ENCODE measurements at regions not wholly inside any gene's neighbourhood (a gene's known extent, or its start where the extent isn't known, plus 50 kb on each side); places are given as distances from the start of the nearest gene placed in this dataset.

GRCh38 chr13:40271931-40272775 lies 394.3 kb downstream of the FOXO1 start:
- peak; percentile 62 for DNase-seq

GRCh38 chr13:40272776-40273139 lies 393.7 kb downstream of the FOXO1 start:
- DNase-seq, result no peak

GRCh38 chr13:40273253-40274025 lies 393.0 kb downstream of the FOXO1 start:
- DNase-seq, result no peak

- DNase-seq, result no peak
These were observed 392.3 kb downstream of the FOXO1 start for GRCh38 chr13:40274103-40274502.

GRCh38 chr13:40275155-40275554 lies 391.3 kb downstream of the FOXO1 start:
- no peak for DNase-seq

- DNase-seq, result no peak
These were observed 390.8 kb downstream of the FOXO1 start for GRCh38 chr13:40275636-40276035.

GRCh38 chr13:40283666-40284065 lies 382.8 kb downstream of the FOXO1 start:
- no peak for DNase-seq

- no peak for DNase-seq
These were observed 380.8 kb downstream of the FOXO1 start for GRCh38 chr13:40285634-40286033.

- DNase-seq, result no peak
These were observed 379.0 kb downstream of the FOXO1 start for GRCh38 chr13:40287428-40287827.

GRCh38 chr13:40288259-40288658 lies 378.2 kb downstream of the FOXO1 start:
- no peak for DNase-seq

- DNase-seq, result no peak
These were observed 375.7 kb downstream of the FOXO1 start for GRCh38 chr13:40290758-40291157.

GRCh38 chr13:40292108-40292507 lies 374.3 kb downstream of the FOXO1 start:
- DNase-seq, result no peak

GRCh38 chr13:40292536-40292935 lies 373.9 kb downstream of the FOXO1 start:
- DNase-seq, result no peak

- no peak for DNase-seq
These were observed 364.1 kb downstream of the FOXO1 start for GRCh38 chr13:40302351-40302750.

GRCh38 chr13:40304391-40304790 lies 362.1 kb downstream of the FOXO1 start:
- no peak for DNase-seq

GRCh38 chr13:40306817-40307216 lies 359.6 kb downstream of the FOXO1 start:
- DNase-seq, result peak; percentile 21

- no peak for DNase-seq
These were observed 356.6 kb downstream of the FOXO1 start for GRCh38 chr13:40309881-40310280.

- no peak for DNase-seq
These were observed 354.9 kb downstream of the FOXO1 start for GRCh38 chr13:40311356-40312101.

GRCh38 chr13:40313269-40314200 lies 352.9 kb downstream of the FOXO1 start:
- DNase-seq, result no peak

- DNase-seq, result peak; percentile 53
These were observed 350.9 kb downstream of the FOXO1 start for GRCh38 chr13:40315416-40316064.

GRCh38 chr13:40316301-40316700 lies 350.1 kb downstream of the FOXO1 start:
- peak; percentile 8 for DNase-seq

GRCh38 chr13:40317980-40318327 lies 348.5 kb downstream of the FOXO1 start:
- no peak for DNase-seq
